CD8-positive, alpha-beta memory T cell (primary cell): ENCODE measurements at regions not wholly inside any gene's neighbourhood (a gene's known extent, or its start where the extent isn't known, plus 50 kb on each side); places are given as distances from the start of the nearest gene placed in this dataset.
"Not testable (repeated sequence)": the region's sequence is repeated elsewhere in the genome, so short reads cannot be mapped to it uniquely, and the experiment has no call there.

ENCODE experiments used
- CTCF ChIA-PET: fragments of 350-600 bp; sonication (Branson Sonifier 250); formaldehyde crosslinking; loops from one replicate; lab custom pipeline; 2021; ENCODE audit warnings: antibody characterized with exemption; lab: Charles Lee
- POLR2A ChIA-PET: fragments of 350-600 bp; sonication (Branson Sonifier 250); formaldehyde crosslinking; loops from one replicate; lab custom pipeline; 2021; ENCODE audit warnings: antibody characterized with exemption; lab: Charles Lee
- DNase-seq, 5 donors: peaks; one replicate each; pipeline versions ENCODE4 v3.0.0 to v3.0.0-alpha.2; 2020 to 2022; ENCODE audit warnings: mixed read lengths in 1 of 5
- H3K27ac ChIP-seq: one replicate; pipeline ENCODE4 v1.7.0; 2013; ENCODE audit warnings: low read depth, mild to moderate bottlenecking, low read length, moderate library complexity
- H3K27me3 ChIP-seq: 2 replicates; pipeline ENCODE4 v1.7.0; 2013; ENCODE audit warnings: low read length, mild to moderate bottlenecking; ENCODE audit not compliant: insufficient read depth, poor library complexity, severe bottlenecking
- H3K36me3 ChIP-seq: 2 replicates; pipeline ENCODE4 v1.7.0; 2013; ENCODE audit warnings: mild to moderate bottlenecking, low read length, moderate library complexity; ENCODE audit not compliant: insufficient read depth
- H3K4me1 ChIP-seq: 2 replicates; pipeline ENCODE4 v1.7.0; 2013; ENCODE audit warnings: mild to moderate bottlenecking, low read length, moderate library complexity; ENCODE audit not compliant: insufficient read depth
- H3K4me3 ChIP-seq: 2 replicates; pipeline ENCODE4 v1.7.0; 2013; ENCODE audit warnings: mild to moderate bottlenecking, low read length
- H3K9me3 ChIP-seq: 2 replicates; pipeline ENCODE4 v1.7.0; 2013; ENCODE audit warnings: mild to moderate bottlenecking, low read length
- H3K27ac Mint-ChIP-seq, 8 donors: one replicate each; pipeline ENCODE4 v1.8.0; 2020 to 2021; ENCODE audit warnings: mixed read lengths in 8 of 8, mild to moderate bottlenecking in 6 of 8, inconsistent platforms in 3 of 8, moderate library complexity in 3 of 8
- H3K27me3 Mint-ChIP-seq, 2 donors: one replicate each; pipeline ENCODE4 v1.8.0; 2020 to 2021; ENCODE audit warnings: mixed read lengths in 2 of 2, mild to moderate bottlenecking in 1 of 2, moderate library complexity in 1 of 2
- H3K36me3 Mint-ChIP-seq, 3 donors: one replicate each; pipeline ENCODE4 v1.8.0; 2020 to 2021; ENCODE audit warnings: mixed read lengths in 3 of 3, inconsistent platforms in 1 of 3, mild to moderate bottlenecking in 1 of 3
- H3K4me1 Mint-ChIP-seq, 3 donors: one replicate each; pipeline ENCODE4 v1.8.0; 2020 to 2021; ENCODE audit warnings: mixed read lengths in 3 of 3, inconsistent platforms in 1 of 3, mild to moderate bottlenecking in 1 of 3
- H3K4me3 Mint-ChIP-seq, 7 donors: one replicate each; pipeline ENCODE4 v1.8.0; 2020 to 2021; ENCODE audit warnings: mixed read lengths in 7 of 7, mild to moderate bottlenecking in 6 of 7, moderate library complexity in 4 of 7, inconsistent platforms in 2 of 7
- H3K9me3 Mint-ChIP-seq, 5 donors: one replicate each; pipeline ENCODE4 v1.8.0; 2020 to 2022; ENCODE audit warnings: mixed read lengths in 5 of 5, mild to moderate bottlenecking in 3 of 5, moderate library complexity in 2 of 5, inconsistent platforms in 1 of 5

GRCh38 chr5:143924979-143925325 is 113.0 kb downstream of the HMHB1 start:
- H3K4me3 ChIP-seq, H3K27ac ChIP-seq, POLR2A ChIA-PET, CTCF ChIA-PET, H3K36me3 Mint-ChIP-seq, DNase-seq, H3K27ac Mint-ChIP-seq, H3K9me3 Mint-ChIP-seq, H3K4me1 ChIP-seq, H3K4me1 Mint-ChIP-seq, H3K36me3 ChIP-seq, H3K27me3 ChIP-seq, H3K4me3 Mint-ChIP-seq, H3K9me3 ChIP-seq: not testable (repeated sequence)
- peaks cover 3 to 23% of the 10 kb centered on the region in 2 donors for H3K27me3 Mint-ChIP-seq

GRCh38 chr5:143929486-143929885 is 117.5 kb downstream of the HMHB1 start:
- peaks cover 0 to 7% (median 0%) of the 10 kb centered on the region in 3 donors for H3K36me3 Mint-ChIP-seq
- no peak for DNase-seq

GRCh38 chr5:143930561-143930960 is 118.6 kb downstream of the HMHB1 start:
- peaks cover 0 to 10% (median 0%) of the 10 kb centered on the region in 3 donors for H3K36me3 Mint-ChIP-seq
- POLR2A ChIA-PET, result no interaction called here

More at GRCh38 chr5:143929486-143929885, 117.5 kb downstream of the HMHB1 start:
- Histone ChIP-seq H3K4me3 (no peak overlapping the region), H3K9me3 (no peaks in the 10 kb centered on the region), H3K27ac (no peak overlapping the region), H3K27me3 (no peaks in the 10 kb centered on the region), H3K36me3 (no peaks in the 10 kb centered on the region), H3K4me1 (no peaks in the 10 kb centered on the region)
- ChIA-PET CTCF (no interaction called here), POLR2A (no interaction called here)
- Mint-ChIP-seq H3K27ac (no peak overlapping the region), H3K4me1 (no peaks in the 10 kb centered on the region), H3K9me3 (peaks cover 7 to 13% (median 9%) of the 10 kb centered on the region in 5 donors), H3K27me3 (peaks cover 6 to 49% of the 10 kb centered on the region in 2 donors), H3K4me3 (no peak overlapping the region)

GRCh38 chr5:143931476-143931875 is 119.5 kb downstream of the HMHB1 start:
- no peaks in the 10 kb centered on the region for H3K9me3 ChIP-seq
- H3K4me3 ChIP-seq, result no peak overlapping the region
- H3K27me3 ChIP-seq, result no peaks in the 10 kb centered on the region
- no peak overlapping the region for H3K27ac ChIP-seq
- H3K4me1 ChIP-seq, result no peaks in the 10 kb centered on the region
- Mint-ChIP-seq H3K27ac (no peak overlapping the region), H3K4me3 (no peak overlapping the region), H3K4me1 (no peaks in the 10 kb centered on the region), H3K27me3 (peaks cover 3 to 38% of the 10 kb centered on the region in 2 donors), H3K36me3 (peaks cover 0 to 13% (median 0%) of the 10 kb centered on the region in 3 donors), H3K9me3 (peaks cover 15 to 22% (median 20%) of the 10 kb centered on the region in 5 donors)
- no peaks in the 10 kb centered on the region for H3K36me3 ChIP-seq
- DNase-seq, result no peak
- POLR2A ChIA-PET, result no interaction called here
- CTCF ChIA-PET, result no interaction called here

More at GRCh38 chr5:143930561-143930960, 118.6 kb downstream of the HMHB1 start:
- Mint-ChIP-seq H3K27ac (no peak overlapping the region), H3K27me3 (peaks cover 3 to 46% of the 10 kb centered on the region in 2 donors), H3K4me3 (no peak overlapping the region), H3K9me3 (peaks cover 11 to 21% (median 19%) of the 10 kb centered on the region in 5 donors), H3K4me1 (no peaks in the 10 kb centered on the region)
- H3K4me3 ChIP-seq, result no peak overlapping the region
- no peaks in the 10 kb centered on the region for H3K27me3 ChIP-seq
- no peak for DNase-seq
- H3K36me3 ChIP-seq, result no peaks in the 10 kb centered on the region
- no peaks in the 10 kb centered on the region for H3K4me1 ChIP-seq
- H3K27ac ChIP-seq, result no peak overlapping the region
- CTCF ChIA-PET, result no interaction called here
- H3K9me3 ChIP-seq, result no peaks in the 10 kb centered on the region

- Mint-ChIP-seq H3K9me3 (peaks cover 15 to 22% (median 20%) of the 10 kb centered on the region in 5 donors), H3K36me3 (peaks cover 0 to 13% (median 0%) of the 10 kb centered on the region in 3 donors), H3K27me3 (peaks cover 3 to 36% of the 10 kb centered on the region in 2 donors), H3K27ac (no peak overlapping the region), H3K4me1 (no peaks in the 10 kb centered on the region), H3K4me3 (no peak overlapping the region)
- H3K4me1 ChIP-seq, result no peaks in the 10 kb centered on the region
- no peak overlapping the region for H3K27ac ChIP-seq
- ChIA-PET POLR2A (no interaction called here), CTCF (no interaction called here)
- no peaks in the 10 kb centered on the region for H3K36me3 ChIP-seq
- H3K27me3 ChIP-seq, result no peaks in the 10 kb centered on the region
- DNase-seq, result no peak
- H3K9me3 ChIP-seq, result no peaks in the 10 kb centered on the region
- no peak overlapping the region for H3K4me3 ChIP-seq
These were observed 120.0 kb downstream of the HMHB1 start for GRCh38 chr5:143931986-143932385.

- ChIA-PET CTCF (no interaction called here), POLR2A (no interaction called here)
- Mint-ChIP-seq H3K27me3 (peaks cover 3 to 34% of the 10 kb centered on the region in 2 donors), H3K36me3 (peaks cover 0 to 13% (median 0%) of the 10 kb centered on the region in 3 donors), H3K27ac (no peak overlapping the region), H3K4me3 (no peak overlapping the region), H3K4me1 (no peaks in the 10 kb centered on the region), H3K9me3 (peaks cover 15 to 22% (median 20%) of the 10 kb centered on the region in 5 donors)
- H3K27me3 ChIP-seq, result no peaks in the 10 kb centered on the region
- no peak for DNase-seq
- no peaks in the 10 kb centered on the region for H3K36me3 ChIP-seq
- no peak overlapping the region for H3K4me3 ChIP-seq
- no peak overlapping the region for H3K27ac ChIP-seq
- no peaks in the 10 kb centered on the region for H3K9me3 ChIP-seq
- no peaks in the 10 kb centered on the region for H3K4me1 ChIP-seq
These were observed 120.6 kb downstream of the HMHB1 start for GRCh38 chr5:143932584-143932983.

GRCh38 chr5:143933451-143933850 is 121.5 kb downstream of the HMHB1 start:
- no peaks in the 10 kb centered on the region for H3K27me3 ChIP-seq
- H3K27ac Mint-ChIP-seq, result no peak overlapping the region
- POLR2A ChIA-PET, result no interaction called here
- no peak for DNase-seq
- no peak overlapping the region for H3K27ac ChIP-seq
- H3K27me3 Mint-ChIP-seq, result peaks cover 3 to 30% of the 10 kb centered on the region in 2 donors
- H3K36me3 Mint-ChIP-seq, result peaks cover 0 to 13% (median 0%) of the 10 kb centered on the region in 3 donors
- no peaks in the 10 kb centered on the region for H3K36me3 ChIP-seq
- CTCF ChIA-PET, result no interaction called here
- H3K4me3 Mint-ChIP-seq, result no peak overlapping the region
- no peak overlapping the region for H3K4me3 ChIP-seq
- peaks cover 15 to 22% (median 20%) of the 10 kb centered on the region in 5 donors for H3K9me3 Mint-ChIP-seq
- no peaks in the 10 kb centered on the region for H3K4me1 Mint-ChIP-seq
- H3K9me3 ChIP-seq, result no peaks in the 10 kb centered on the region
- no peaks in the 10 kb centered on the region for H3K4me1 ChIP-seq

- ChIA-PET POLR2A (no interaction called here), CTCF (no interaction called here)
- H3K27me3 ChIP-seq, result no peaks in the 10 kb centered on the region
- H3K4me1 ChIP-seq, result no peaks in the 10 kb centered on the region
- H3K27ac ChIP-seq, result no peak overlapping the region
- H3K27ac Mint-ChIP-seq, result no peak overlapping the region
- no peaks in the 10 kb centered on the region for H3K36me3 ChIP-seq
- no peaks in the 10 kb centered on the region for H3K9me3 ChIP-seq
- no peak overlapping the region for H3K4me3 Mint-ChIP-seq
- no peak for DNase-seq
- no peaks in the 10 kb centered on the region for H3K4me1 Mint-ChIP-seq
- peaks cover 15 to 28% (median 22%) of the 10 kb centered on the region in 5 donors for H3K9me3 Mint-ChIP-seq
- no peak overlapping the region for H3K4me3 ChIP-seq
- peaks cover 3 to 29% of the 10 kb centered on the region in 2 donors for H3K27me3 Mint-ChIP-seq
- peaks cover 0 to 17% (median 0%) of the 10 kb centered on the region in 3 donors for H3K36me3 Mint-ChIP-seq
These were observed 122.9 kb downstream of the HMHB1 start for GRCh38 chr5:143934821-143935220.
